ENCODE measurements at regions not wholly inside any gene's neighbourhood (a gene's known extent, or its start where the extent isn't known, plus 50 kb on each side); places are given as distances from the start of the nearest gene placed in this dataset.

DNA sequence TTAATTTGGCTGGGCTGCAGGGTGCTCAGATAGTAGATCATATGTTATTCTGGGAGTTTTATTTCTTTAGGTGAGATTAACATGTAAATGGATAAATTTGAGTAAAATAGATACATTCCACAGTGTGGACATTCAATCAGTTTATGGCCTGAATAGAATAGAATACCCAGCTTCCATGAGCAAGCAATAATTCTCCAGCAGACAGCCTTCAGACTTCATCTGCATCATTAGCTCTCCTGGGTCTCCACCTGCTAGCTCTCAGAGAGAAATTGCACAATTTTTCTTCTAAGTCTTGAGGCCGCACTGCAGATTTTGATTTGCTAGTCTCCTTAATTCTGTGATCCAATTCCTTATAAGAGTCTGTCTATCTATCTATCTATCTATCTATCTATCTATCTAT lies 420.3 kb upstream of the BOD1L1 start:
- DNase-seq (ENCODE audit: low read depth): no peak

DNA sequence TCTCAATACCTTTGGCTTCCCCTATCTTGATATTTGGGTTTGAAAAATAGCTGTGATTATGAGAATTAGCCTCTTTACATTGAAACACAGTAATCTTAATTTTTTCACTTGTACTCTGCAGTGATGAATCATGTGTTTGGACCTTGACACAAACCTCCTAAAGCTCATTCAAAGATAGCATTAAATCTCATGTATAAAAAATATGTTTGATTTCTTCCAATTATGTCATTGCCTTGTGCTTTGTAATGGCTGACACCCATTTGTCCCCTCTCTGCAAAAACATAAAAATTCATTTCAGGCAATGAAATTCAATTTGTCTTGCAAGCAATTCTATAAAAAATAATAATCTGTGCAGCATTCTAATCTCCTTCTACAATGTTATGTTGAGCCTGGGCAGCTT lies 422.4 kb upstream of the BOD1L1 start:
- DNase-seq (ENCODE audit: low read depth): no peak

GRCh38 chr4:14053291-14053690 lies 425.8 kb upstream of the BOD1L1 start:
- DNase-seq (ENCODE audit: low read depth): no peak

GRCh38 chr4:14054391-14054790 lies 426.9 kb upstream of the BOD1L1 start:
- no peak for DNase-seq (ENCODE audit: low read depth)

DNA sequence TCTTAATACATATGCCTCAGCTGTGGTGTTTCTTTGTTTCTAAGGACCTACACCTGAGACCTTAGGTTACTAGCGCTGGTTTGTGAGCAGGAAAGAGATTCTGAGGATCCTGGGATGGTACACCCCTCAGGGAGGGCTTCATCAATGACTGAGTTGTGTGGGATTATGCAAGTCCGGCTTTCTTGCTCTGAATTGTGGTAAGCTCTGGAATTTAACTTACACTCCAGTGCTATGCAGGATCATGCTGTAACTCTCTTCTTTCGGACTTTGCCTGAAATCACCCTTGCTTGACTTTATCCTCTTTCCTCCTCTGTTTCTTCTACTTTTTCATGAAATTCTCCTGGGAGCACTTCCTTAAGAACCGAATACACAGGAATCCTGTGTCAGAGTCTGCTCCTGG lies 431.5 kb upstream of the BOD1L1 start:
- DNase-seq (ENCODE audit: low read depth): no peak

DNA sequence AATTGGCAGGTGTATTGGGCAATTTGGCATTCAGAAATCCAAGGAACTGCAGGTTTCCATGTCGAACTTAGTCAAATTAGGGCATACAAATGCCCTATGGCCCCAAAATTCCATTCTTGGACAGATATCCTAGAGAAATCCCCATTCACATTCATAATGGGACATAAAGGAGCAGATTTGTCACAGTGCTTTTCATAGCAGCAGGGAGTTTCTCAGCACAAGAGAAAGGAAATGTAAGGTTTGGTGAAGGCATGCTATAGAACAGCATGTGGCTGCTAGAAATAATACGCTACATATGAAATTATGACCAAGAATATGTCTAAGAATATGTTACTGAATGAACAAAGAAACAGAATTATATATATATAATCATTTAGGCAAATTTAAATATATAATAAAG lies 437.5 kb upstream of the BOD1L1 start:
- DNase-seq (ENCODE audit: low read depth): no peak

DNA sequence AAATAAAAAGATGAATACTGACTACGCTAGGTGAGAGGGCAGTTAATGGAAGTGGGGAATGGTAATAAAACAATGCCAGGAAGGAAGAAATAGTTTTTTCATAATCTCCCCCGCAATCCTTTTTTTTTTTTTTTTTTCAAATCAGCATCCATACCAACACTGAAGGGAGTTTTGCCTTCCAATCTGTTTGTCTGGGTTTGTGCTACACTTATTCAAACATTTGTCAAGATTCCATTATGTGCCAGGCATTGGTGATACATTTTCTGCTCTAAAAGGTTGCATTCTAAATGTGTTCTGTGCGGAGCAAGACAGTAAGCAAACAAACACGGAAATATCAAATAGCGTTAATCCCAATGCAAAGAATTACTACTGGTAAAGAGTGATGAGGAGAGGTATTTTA lies 437.9 kb upstream of the BOD1L1 start:
- DNase-seq (ENCODE audit: low read depth): no peak

DNA sequence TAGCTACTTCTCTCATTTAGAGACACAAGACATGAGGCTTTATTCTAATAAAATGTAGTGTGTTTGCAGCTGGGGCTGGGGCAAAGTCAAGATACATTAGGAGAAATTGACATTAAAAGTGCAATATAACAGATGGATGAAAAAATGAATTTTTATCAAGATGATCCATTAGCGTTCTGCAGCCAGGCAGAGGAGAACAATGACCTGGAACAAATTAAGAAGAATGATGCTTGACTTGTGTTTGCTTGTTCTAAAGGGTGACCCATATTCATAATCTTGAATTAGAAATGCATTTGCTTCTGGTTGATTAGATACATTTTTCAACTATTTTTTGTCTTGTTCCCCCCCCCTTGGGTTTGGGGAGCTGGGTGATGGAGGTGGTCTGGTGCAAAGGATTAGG lies 439.5 kb upstream of the BOD1L1 start:
- DNase-seq (ENCODE audit: low read depth): no peak

- DNase-seq (ENCODE audit: low read depth): no peak
Measured at GRCh38 chr4:14069886-14070285, 442.4 kb upstream of the BOD1L1 start.

GRCh38 chr4:14070289-14070880 lies 442.9 kb upstream of the BOD1L1 start:
- DNase-seq (ENCODE audit: low read depth): no peak

- no peak for DNase-seq (ENCODE audit: low read depth)
Measured at GRCh38 chr4:14072506-14072905, 445.0 kb upstream of the BOD1L1 start.

- DNase-seq (ENCODE audit: low read depth): no peak
Measured at GRCh38 chr4:14076776-14077175, 449.3 kb upstream of the BOD1L1 start.

DNA sequence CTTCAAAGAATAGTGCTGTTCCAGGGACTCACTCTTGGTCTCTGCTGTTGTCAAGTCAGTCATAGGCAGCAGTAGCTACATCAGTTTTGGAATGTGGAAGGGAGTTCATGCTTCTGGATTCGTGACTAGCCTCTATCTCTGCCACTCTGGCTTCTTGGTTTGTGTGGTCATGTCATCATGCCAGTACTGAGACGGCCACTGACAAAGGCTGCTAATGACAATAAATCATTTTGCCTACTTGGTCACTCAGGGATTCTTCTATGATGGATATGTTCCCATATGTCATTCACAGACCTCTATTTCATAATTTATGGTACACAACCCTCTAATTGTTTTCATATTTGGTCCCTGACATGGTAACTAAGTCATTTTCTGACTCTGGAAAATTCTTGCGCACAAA lies 450.8 kb upstream of the BOD1L1 start:
- DNase-seq (ENCODE audit: low read depth): no peak

GRCh38 chr4:14079601-14080000 lies 452.1 kb upstream of the BOD1L1 start:
- DNase-seq (ENCODE audit: low read depth): no peak

DNA sequence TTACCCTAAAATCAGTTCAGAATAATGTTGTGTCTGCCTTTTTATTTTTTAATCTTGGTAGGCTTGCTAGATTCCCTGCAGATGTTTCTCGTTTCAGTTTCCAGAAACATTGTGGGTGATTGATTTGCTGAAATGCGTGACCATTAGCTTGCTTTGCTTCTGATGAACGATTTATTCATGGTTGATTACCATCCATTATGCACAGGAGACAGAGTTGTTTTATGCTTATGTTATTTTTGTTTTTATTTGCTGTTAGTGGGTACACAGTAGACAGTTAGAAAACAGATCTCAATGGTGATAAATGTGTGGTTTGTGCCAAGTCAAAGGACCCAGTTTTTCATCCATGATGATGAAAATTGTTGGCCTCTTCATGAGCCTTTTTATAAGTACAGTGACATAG lies 455.6 kb upstream of the BOD1L1 start:
- DNase-seq (ENCODE audit: low read depth): no peak

GRCh38 chr4:14084598-14084997 lies 457.1 kb upstream of the BOD1L1 start:
- no peak for DNase-seq (ENCODE audit: low read depth)

GRCh38 chr4:14087459-14087858 lies 459.9 kb upstream of the BOD1L1 start:
- DNase-seq (ENCODE audit: low read depth): no peak

DNA sequence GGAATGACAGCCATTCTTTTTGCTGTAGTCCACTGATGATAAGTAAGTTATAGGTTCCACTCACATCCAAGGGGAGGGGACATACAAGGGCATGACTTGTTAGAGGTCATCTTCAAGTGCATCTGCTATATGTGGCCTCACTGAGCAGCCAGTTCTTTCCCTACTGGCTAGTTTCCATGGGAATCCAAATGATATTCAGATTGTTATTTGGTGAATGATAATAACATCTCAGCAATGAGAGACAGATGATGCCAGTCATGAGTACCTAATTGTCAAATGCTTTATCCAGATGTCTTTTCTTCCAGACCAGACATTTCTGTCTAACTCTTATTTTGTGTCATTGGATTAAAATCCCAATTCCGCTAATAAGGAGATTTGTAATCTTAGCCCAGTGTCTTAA lies 460.4 kb upstream of the BOD1L1 start:
- DNase-seq (ENCODE audit: low read depth): no peak

GRCh38 chr4:14091531-14091930 lies 464.0 kb upstream of the BOD1L1 start:
- DNase-seq (ENCODE audit: low read depth): no peak

GRCh38 chr4:14091966-14092365 lies 464.4 kb upstream of the BOD1L1 start:
- DNase-seq (ENCODE audit: low read depth): no peak

DNA sequence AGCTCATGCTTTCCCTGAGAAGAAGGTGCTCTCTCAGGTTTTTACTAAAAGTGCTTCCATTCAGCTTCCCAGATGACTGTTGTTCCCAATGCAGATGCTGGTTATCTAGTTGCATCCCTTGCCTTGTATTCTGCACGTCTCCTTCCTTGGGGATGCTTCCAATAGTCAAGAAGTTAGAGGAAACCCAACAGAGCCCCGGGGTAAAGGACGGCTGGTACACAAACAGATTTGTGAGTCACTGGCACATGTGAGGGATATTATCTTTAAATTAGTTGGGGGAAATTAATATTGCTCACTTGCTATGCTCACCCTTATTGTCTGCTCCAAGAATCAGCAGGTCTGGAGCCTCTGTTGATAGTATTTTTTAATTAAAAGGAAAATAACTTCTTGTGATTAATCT lies 465.2 kb upstream of the BOD1L1 start:
- no peak for DNase-seq (ENCODE audit: low read depth)

DNA sequence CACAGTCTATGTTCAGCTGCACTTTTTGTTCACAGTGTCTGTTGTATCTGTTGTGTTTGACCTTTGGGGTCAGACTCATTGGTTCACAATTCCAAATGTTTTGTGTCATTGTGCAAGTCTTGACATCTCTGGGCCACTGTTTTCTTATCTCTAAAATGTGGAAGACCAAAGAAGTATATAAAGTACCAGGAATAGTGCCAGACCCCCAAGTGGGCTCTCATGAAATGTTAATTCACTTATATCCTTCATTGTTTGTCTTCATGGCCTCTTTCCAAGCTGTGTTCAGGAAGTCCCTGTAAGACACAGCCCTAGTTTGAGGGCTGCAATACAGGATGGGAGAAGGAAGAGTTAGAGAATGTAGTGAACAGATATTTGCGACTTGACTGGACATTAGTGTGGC lies 468.3 kb upstream of the BOD1L1 start:
- no peak for DNase-seq (ENCODE audit: low read depth)

DNA sequence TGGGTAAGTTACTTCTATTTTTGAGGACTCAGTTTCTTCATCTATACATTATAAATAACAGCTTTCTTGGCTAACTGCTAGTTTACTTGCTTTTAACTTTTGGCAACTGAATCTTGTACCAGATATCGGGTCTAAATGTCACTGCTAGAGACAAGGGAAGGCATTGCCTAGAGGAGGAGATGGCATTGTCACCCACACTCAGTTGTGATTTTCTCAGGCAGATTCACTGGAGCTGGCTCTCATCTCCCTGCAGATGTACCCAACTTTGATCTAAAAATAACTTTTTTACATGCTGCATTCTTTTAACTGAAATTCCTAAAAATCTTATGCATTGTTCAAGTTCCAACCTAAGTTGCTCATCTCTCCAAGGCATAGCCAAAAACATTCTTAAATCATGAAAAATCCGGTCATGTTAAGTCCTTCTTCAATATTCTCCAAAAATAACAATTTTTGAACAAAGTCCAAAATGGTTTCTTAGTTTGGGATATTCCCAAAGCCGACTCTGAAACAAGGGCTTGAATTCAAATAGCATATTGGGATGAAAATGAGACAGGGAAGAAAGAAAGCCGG lies 469.0 kb upstream of the BOD1L1 start:
- no peak for DNase-seq (ENCODE audit: low read depth)

DNA sequence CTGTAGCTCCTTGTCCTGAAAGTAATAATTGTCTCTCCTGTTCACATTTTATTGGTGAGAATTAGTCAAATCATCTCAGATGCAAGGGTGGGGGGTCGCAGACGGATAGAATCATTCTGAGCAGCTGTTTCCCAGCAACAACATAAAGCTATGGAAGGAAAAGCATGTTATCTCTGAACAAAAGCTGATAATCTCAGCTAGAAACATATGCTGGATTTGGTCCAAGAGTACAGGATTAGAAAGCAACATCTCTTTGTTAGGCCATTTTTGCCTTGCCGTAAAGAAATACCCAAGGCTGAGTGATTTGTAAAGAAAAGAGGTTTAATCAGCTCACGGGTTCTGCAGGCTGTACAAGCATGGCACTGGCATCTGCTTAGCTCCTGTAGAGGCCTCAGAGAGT lies 472.8 kb upstream of the BOD1L1 start:
- DNase-seq (ENCODE audit: low read depth): no peak

DNA sequence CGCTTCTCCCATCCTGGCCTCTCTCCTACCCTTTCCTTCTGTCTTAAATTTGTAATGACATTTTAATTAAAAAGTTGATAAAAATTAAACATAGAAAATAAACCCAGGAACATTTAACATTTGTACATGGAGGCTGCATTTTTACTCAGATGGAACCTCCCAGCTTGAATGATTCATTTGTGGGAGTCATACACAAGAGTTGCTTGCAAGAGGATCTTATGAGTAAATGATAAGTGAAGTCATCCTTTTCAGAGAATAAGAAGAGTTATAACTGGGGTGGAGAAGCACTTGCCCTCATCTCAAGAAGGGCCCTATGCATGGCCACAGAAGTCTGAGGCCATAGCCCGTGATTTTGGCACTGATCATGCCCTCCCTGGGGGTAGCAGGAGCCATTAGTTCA lies 482.9 kb upstream of the BOD1L1 start:
- no peak for DNase-seq (ENCODE audit: low read depth)
